ENCODE measurements at regions not wholly inside any gene's neighbourhood (a gene's known extent, or its start where the extent isn't known, plus 50 kb on each side); places are given as distances from the start of the nearest gene placed in this dataset.

- POLR2A ChIA-PET, result no interaction called here
- CTCF ChIA-PET, result no interaction called here
- H3K4me3 ChIP-seq (ENCODE audit: low read depth, low read length), result no peak overlapping the region
- H3K9me3 ChIP-seq (ENCODE audit: control insufficient read depth, insufficient read depth, low read depth, low read length), result no peaks in the 10 kb centered on the region
- TF ChIP-seq PRDM6 (tag by site-specific recombination; IDR thresholded peaks at IDR 0.05) (no peak), ZNF558 (tag by site-specific recombination; IDR thresholded peaks at IDR 0.05) (no peak)
- H3K4me1 ChIP-seq (ENCODE audit: control insufficient read depth, insufficient read depth, low read length), result no peaks in the 10 kb centered on the region
- H3K36me3 ChIP-seq (ENCODE audit: control insufficient read depth in 2 of 2, insufficient read depth in 1 of 2, low read length in 2 of 2), result no peaks in the 10 kb centered on the region
- no peak overlapping the region for H3K27ac ChIP-seq (ENCODE audit: extremely low read depth, low read depth, low read length)
Measured at GRCh38 chr1:98360864-98361263, 300.7 kb upstream of the SNX7 start.

GRCh38 chr1:98355656-98356383 is 305.7 kb upstream of the SNX7 start:
- POLR2A ChIA-PET, result no interaction called here
- TF ChIP-seq MYNN (tag by site-specific recombination; IDR thresholded peaks at IDR 0.05; ENCODE audit: borderline replicate concordance), result no peak
- TF ChIP-seq GLIS2 (tag by site-specific recombination; IDR thresholded peaks at IDR 0.05), result no peak
- no peak for TF ChIP-seq ZNF707 (tag by site-specific recombination; IDR thresholded peaks at IDR 0.05)
- no peak for TF ChIP-seq PRDM1 (tag by site-specific recombination; IDR thresholded peaks at IDR 0.05)
- TF ChIP-seq ZNF146 (tag by site-specific recombination; IDR thresholded peaks at IDR 0.05), result no peak
- no peak for TF ChIP-seq SCRT1 (tag by site-specific recombination; IDR thresholded peaks at IDR 0.05; ENCODE audit: borderline replicate concordance)
- TF ChIP-seq ZNF132 (tag by site-specific recombination; IDR thresholded peaks at IDR 0.05; ENCODE audit: borderline replicate concordance), result no peak
- no peak for TF ChIP-seq ZNF776 (tag by site-specific recombination; IDR thresholded peaks at IDR 0.05; ENCODE audit: borderline replicate concordance)
- no peak for TF ChIP-seq ZNF558 (tag by site-specific recombination; IDR thresholded peaks at IDR 0.05)
- no peak for TF ChIP-seq BCL11A (tag by site-specific recombination; IDR thresholded peaks at IDR 0.05; ENCODE audit: low read depth)
- TF ChIP-seq KLF17 (tag by site-specific recombination; IDR thresholded peaks at IDR 0.05), result no peak
- TF ChIP-seq ZNF623 (tag by site-specific recombination; IDR thresholded peaks at IDR 0.05), result no peak
- no peak for TF ChIP-seq ZNF561 (tag by site-specific recombination; IDR thresholded peaks at IDR 0.05; ENCODE audit: borderline replicate concordance)
- TF ChIP-seq ZNF768 (tag by site-specific recombination; IDR thresholded peaks at IDR 0.05), result no peak

GRCh38 chr1:98352378-98352777 is 309.1 kb upstream of the SNX7 start:
- no peaks in the 10 kb centered on the region for H3K36me3 ChIP-seq (ENCODE audit: control insufficient read depth in 2 of 2, insufficient read depth in 1 of 2, low read length in 2 of 2)
- POLR2A ChIA-PET, result no interaction called here
- CTCF ChIA-PET, result no interaction called here
- no peak overlapping the region for H3K4me3 ChIP-seq (ENCODE audit: low read depth, low read length)
- no peaks in the 10 kb centered on the region for H3K9me3 ChIP-seq (ENCODE audit: control insufficient read depth, insufficient read depth, low read depth, low read length)
- H3K4me1 ChIP-seq (ENCODE audit: control insufficient read depth, insufficient read depth, low read length), result no peaks in the 10 kb centered on the region
- H3K27ac ChIP-seq (ENCODE audit: extremely low read depth, low read depth, low read length), result no peak overlapping the region
- TF ChIP-seq MZF1 (tag by site-specific recombination; IDR thresholded peaks at IDR 0.05; ENCODE audit: borderline replicate concordance) (no peak), ZNF513 (tag by site-specific recombination; IDR thresholded peaks at IDR 0.05) (no peak), PRDM10 (tag by site-specific recombination; IDR thresholded peaks at IDR 0.05) (no peak), PBX3 (CRISPR knock-in tag; IDR thresholded peaks at IDR 0.05) (no peak), SALL2 (tag by site-specific recombination; IDR thresholded peaks at IDR 0.05; ENCODE audit: borderline replicate concordance) (no peak)

More at GRCh38 chr1:98355656-98356383, 305.7 kb upstream of the SNX7 start:
- Histone ChIP-seq H3K27ac (ENCODE audit: extremely low read depth, low read depth, low read length) (no peak overlapping the region), H3K4me3 (ENCODE audit: low read depth, low read length) (no peak overlapping the region), H3K4me1 (ENCODE audit: control insufficient read depth, insufficient read depth, low read length) (no peaks in the 10 kb centered on the region), H3K36me3 (ENCODE audit: control insufficient read depth in 2 of 2, insufficient read depth in 1 of 2, low read length in 2 of 2) (no peaks in the 10 kb centered on the region), H3K9me3 (ENCODE audit: control insufficient read depth, insufficient read depth, low read depth, low read length) (no peaks in the 10 kb centered on the region)
- CTCF ChIA-PET, result no interaction called here
